Neuronal stem cell (in vitro differentiated cells): ENCODE measurements at regions not wholly inside any gene's neighbourhood (a gene's known extent, or its start where the extent isn't known, plus 50 kb on each side); places are given as distances from the start of the nearest gene placed in this dataset.

Experiments
- DNase-seq: peaks from one replicate; pipeline ENCODE4 v3.0.0-alpha.2; 2013; ENCODE audit warnings: low spot score
- H2AFZ ChIP-seq: one replicate; pipeline ENCODE4 v1.6.1; 2013; ENCODE audit warnings: mild to moderate bottlenecking, low read length, inconsistent platforms
- H2AK5ac ChIP-seq: 2 replicates; pipeline ENCODE4 v1.6.1; 2013; ENCODE audit warnings: low read depth, mild to moderate bottlenecking, inconsistent platforms, low read length, moderate library complexity, mixed read lengths
- H2BK120ac ChIP-seq: 2 replicates; pipeline ENCODE4 v1.6.1; 2013; ENCODE audit warnings: low read depth, mild to moderate bottlenecking, inconsistent platforms, low read length, moderate library complexity, mixed read lengths
- H2BK12ac ChIP-seq: one replicate; pipeline ENCODE4 v1.6.1; 2013; ENCODE audit warnings: low read length, inconsistent platforms
- H2BK15ac ChIP-seq: 2 replicates; pipeline ENCODE4 v1.6.1; 2013; ENCODE audit warnings: mild to moderate bottlenecking, low read length, inconsistent platforms, mixed read lengths
- H2BK5ac ChIP-seq: one replicate; pipeline ENCODE4 v1.6.1; 2013; ENCODE audit warnings: inconsistent platforms, mild to moderate bottlenecking, low read length, moderate library complexity
- H3K14ac ChIP-seq: one replicate; pipeline ENCODE4 v1.6.1; 2013; ENCODE audit warnings: low read length, inconsistent platforms
- H3K18ac ChIP-seq: 2 replicates; pipeline ENCODE4 v1.6.1; 2013; ENCODE audit warnings: low read length, inconsistent platforms
- H3K23ac ChIP-seq: 2 replicates; pipeline ENCODE4 v1.6.1; 2013; ENCODE audit warnings: low read depth, mild to moderate bottlenecking, mixed read lengths, low read length, inconsistent platforms; ENCODE audit not compliant: poor library complexity
- H3K27ac ChIP-seq: replicated peaks from 3 replicates; pipeline ENCODE4 v1.5.1; 2013; ENCODE audit warnings: low read length, inconsistent platforms
- H3K27me3 ChIP-seq, 3 experiments: 2 replicates each; pipeline ENCODE4 v1.6.1; 2013; ENCODE audit warnings: low read length in 3 of 3, mild to moderate bottlenecking in 2 of 3, inconsistent platforms in 1 of 3, low read depth in 1 of 3, mixed read lengths in 1 of 3, moderate library complexity in 1 of 3; ENCODE audit not compliant: control insufficient read depth in 3 of 3, insufficient read depth in 3 of 3
- H3K36me3 ChIP-seq, 2 donors: replicated peaks in 1 of 2; 2 replicates each; pipeline ENCODE4 v1.6.1; 2013; ENCODE audit warnings: low read length in 2 of 2; ENCODE audit not compliant: control insufficient read depth in 2 of 2, insufficient read depth in 2 of 2
- H3K4ac ChIP-seq: 2 replicates; pipeline ENCODE4 v1.6.1; 2013; ENCODE audit warnings: inconsistent platforms, mild to moderate bottlenecking, low read length, moderate library complexity
- H3K4me1 ChIP-seq, 2 donors: 1 replicate in 1 of 2; 2 replicates in 1 of 2; pipeline ENCODE4 v1.6.1; 2013; ENCODE audit warnings: low read length in 2 of 2, low read depth in 1 of 2; ENCODE audit not compliant: control insufficient read depth in 2 of 2, insufficient read depth in 1 of 2
- H3K4me2 ChIP-seq: one replicate; pipeline ENCODE4 v1.6.1; 2013; ENCODE audit warnings: mild to moderate bottlenecking, low read length, inconsistent platforms; ENCODE audit not compliant: insufficient read depth, poor library complexity, severe bottlenecking
- H3K4me3 ChIP-seq, 2 donors: 2 replicates each; pipeline ENCODE4 v1.5.1; 2013; ENCODE audit warnings: low read length in 2 of 2, mild to moderate bottlenecking in 2 of 2, inconsistent platforms in 1 of 2, moderate library complexity in 1 of 2
- H3K79me1 ChIP-seq: one replicate; pipeline ENCODE4 v1.6.1; 2013; ENCODE audit warnings: low read depth, mild to moderate bottlenecking, inconsistent platforms, low read length, moderate library complexity
- H3K9ac ChIP-seq: one replicate; pipeline ENCODE4 v1.6.1; 2013; ENCODE audit warnings: mild to moderate bottlenecking, low read depth, low read length, inconsistent platforms; ENCODE audit not compliant: poor library complexity
- H3K9me3 ChIP-seq, 2 donors: replicated peaks in 1 of 2; 2 replicates each; pipeline versions ENCODE3 to v1.6.1; 2013; ENCODE audit warnings: low read length in 2 of 2, mild to moderate bottlenecking in 2 of 2, inconsistent platforms in 1 of 2, low read depth in 1 of 2, mixed read lengths in 1 of 2, moderate library complexity in 1 of 2; ENCODE audit not compliant: control insufficient read depth in 2 of 2, insufficient read depth in 1 of 2
- H4K8ac ChIP-seq: one replicate; pipeline ENCODE4 v1.6.1; 2013; ENCODE audit warnings: low read depth, mild to moderate bottlenecking, inconsistent platforms, low read length, moderate library complexity
- H4K91ac ChIP-seq: one replicate; pipeline ENCODE4 v1.6.1; 2013; ENCODE audit warnings: low read length, low read depth, mild to moderate bottlenecking, inconsistent platforms; ENCODE audit not compliant: poor library complexity
- WGBS, 2 donors: extraction: QIAGEN DNeasy Blood & Tissue Kit; methylation state at CpG; one replicate each; pipeline ENCODE4 v1.1.7; 2013; ENCODE audit warnings: missing lambda C conversion rate in 2 of 2, mixed read lengths in 1 of 2; ENCODE audit not compliant: insufficient read length in 2 of 2, insufficient replicate concordance in 1 of 2; ENCODE audit errors: extremely low coverage in 2 of 2; 5-methylcytosine and 5-hydroxymethylcytosine counted together

- no peak overlapping the region for H3K27ac ChIP-seq
Measured at GRCh38 chr1:25021591-25022215, 91.6 kb upstream of the RUNX3 start.

GRCh38 chr1:25020851-25021590 is 90.9 kb upstream of the RUNX3 start:
- Histone ChIP-seq H2BK12ac (peak overlapping the region; percentile 64), H3K18ac (peak overlapping the region; percentile 86), H3K14ac (no peak overlapping the region), H3K27me3 (no peaks in the 10 kb centered on the region), H3K36me3 (no peaks in the 10 kb centered on the region), H3K23ac (no peak overlapping the region), H3K27ac (peak overlapping the region; percentile 19), H4K91ac (peak overlapping the region; percentile 57), H2AFZ (no peak overlapping the region), H3K9me3 (no peaks in the 10 kb centered on the region), H3K4me1 (peaks cover 2 to 18% of the 10 kb centered on the region in 2 donors), H3K4me3 (no peak overlapping the region), H3K79me1 (no peaks in the 10 kb centered on the region), H2AK5ac (peak overlapping the region; percentile 96), H4K8ac (no peak overlapping the region), H3K4ac (peak overlapping the region; percentile 59), H2BK15ac (peak overlapping the region; percentile 46), H2BK120ac (peak overlapping the region; percentile 75), H2BK5ac (no peak overlapping the region), H3K9ac (peak overlapping the region; percentile 24), H3K4me2 (no peak overlapping the region)
- WGBS, 2 donors, result no CpG with 5 or more reads among the region's 22 CpGs
- no peak for DNase-seq

More at GRCh38 chr1:25021591-25022215, 91.6 kb upstream of the RUNX3 start:
- Histone ChIP-seq H3K79me1 (no peaks in the 10 kb centered on the region), H3K18ac (peak overlapping the region; percentile 11), H3K9me3 (no peaks in the 10 kb centered on the region), H3K9ac (no peak overlapping the region), H3K4me2 (no peak overlapping the region), H3K4me1 (peaks cover 2 to 20% of the 10 kb centered on the region in 2 donors), H4K8ac (no peak overlapping the region), H2BK15ac (no peak overlapping the region), H3K4me3 (no peak overlapping the region), H2AK5ac (peak overlapping the region; percentile 100), H2BK120ac (no peak overlapping the region), H3K36me3 (no peaks in the 10 kb centered on the region), H3K14ac (no peak overlapping the region), H3K23ac (no peak overlapping the region), H3K27me3 (no peaks in the 10 kb centered on the region), H4K91ac (no peak overlapping the region), H2AFZ (no peak overlapping the region), H2BK12ac (no peak overlapping the region), H2BK5ac (no peak overlapping the region), H3K4ac (no peak overlapping the region)
- no CpG with 5 or more reads among the region's 9 CpGs for WGBS, 2 donors
- DNase-seq, result no peak

- no peak for DNase-seq
- H3K18ac ChIP-seq, result peak overlapping the region; percentile 86
- no peak overlapping the region for H4K8ac ChIP-seq
- peak overlapping the region; percentile 75 for H2BK120ac ChIP-seq
- H3K23ac ChIP-seq, result no peak overlapping the region
- no peaks in the 10 kb centered on the region for H3K9me3 ChIP-seq
- no peak overlapping the region for H3K27ac ChIP-seq
- peaks cover 2 to 18% of the 10 kb centered on the region in 2 donors for H3K4me1 ChIP-seq
- H2AK5ac ChIP-seq, result peak overlapping the region; percentile 96
- WGBS, 2 donors, result no CpG with 5 or more reads among the region's 15 CpGs
- H2BK15ac ChIP-seq, result peak overlapping the region; percentile 46
- peak overlapping the region; percentile 59 for H3K4ac ChIP-seq
- H2AFZ ChIP-seq, result no peak overlapping the region
- no peak overlapping the region for H3K4me3 ChIP-seq
- H3K79me1 ChIP-seq, result no peaks in the 10 kb centered on the region
- H3K4me2 ChIP-seq, result no peak overlapping the region
- H3K14ac ChIP-seq, result peak overlapping the region; percentile 49
- no peaks in the 10 kb centered on the region for H3K27me3 ChIP-seq
- peak overlapping the region; percentile 56 for H3K9ac ChIP-seq
- peak overlapping the region; percentile 64 for H2BK12ac ChIP-seq
- no peaks in the 10 kb centered on the region for H3K36me3 ChIP-seq
- H2BK5ac ChIP-seq, result no peak overlapping the region
- peak overlapping the region; percentile 57 for H4K91ac ChIP-seq
Measured at GRCh38 chr1:25020173-25020845, 90.2 kb upstream of the RUNX3 start.
